Adrenal gland (tissue), 5 donors: ENCODE measurements at regions not wholly inside any gene's neighbourhood (a gene's known extent, or its start where the extent isn't known, plus 50 kb on each side); places are given as distances from the start of the nearest gene placed in this dataset.

ENCODE experiments used
- CTCF ChIP-seq, 6 experiments: fragments of 450-650 bp in 4 of 6; fragments of 200-600 bp in 2 of 6; sonication (generic) in 1 of 6; IDR thresholded peaks; 1 replicate in 5 of 6; 2 replicates in 1 of 6; pipeline versions ENCODE4 v1.5.1 to v1.8.0; 2016 to 2021; ENCODE audit warnings: antibody characterized with exemption in 6 of 6, mild to moderate bottlenecking in 2 of 6, moderate library complexity in 1 of 6
- POLR2A ChIP-seq, 2 donors: fragments of 450-650 bp; IDR thresholded peaks; one replicate each; pipeline ENCODE4 v1.6.1; 2017; ENCODE audit warnings: antibody characterized with exemption in 2 of 2, mild to moderate bottlenecking in 2 of 2, moderate library complexity in 1 of 2
- donor health status: DM: no; HTN: no; CAD: no.

- TF ChIP-seq CTCF (IDR thresholded peaks at IDR 0.05) = no peak
- TF ChIP-seq POLR2A (IDR thresholded peaks at IDR 0.05) = no peak
These were observed 106.8 kb downstream of the LACC1 start for GRCh38 chr13:43986421-43986981.
